Tibial nerve (tissue), 3 donors: ENCODE measurements at regions not wholly inside any gene's neighbourhood (a gene's known extent, or its start where the extent isn't known, plus 50 kb on each side); places are given as distances from the start of the nearest gene placed in this dataset.

Source experiments
- POLR2A ChIP-seq, 2 donors: fragments of 450-650 bp; IDR thresholded peaks; one replicate each; pipeline ENCODE4 v1.6.1; 2017; ENCODE audit warnings: antibody characterized with exemption in 2 of 2, mild to moderate bottlenecking in 2 of 2, moderate library complexity in 2 of 2
- TF ChIP-seq, protein P1 (sequence below), 5 experiments: fragments of 200-600 bp in 3 of 5; fragments of 450-650 bp in 2 of 5; sonication (generic) in 3 of 5; IDR thresholded peaks; one replicate each; pipeline ENCODE4 v1.5.1; 2016 to 2019; ENCODE audit warnings: antibody characterized with exemption in 5 of 5, mild to moderate bottlenecking in 3 of 5, moderate library complexity in 2 of 5

DNA sequence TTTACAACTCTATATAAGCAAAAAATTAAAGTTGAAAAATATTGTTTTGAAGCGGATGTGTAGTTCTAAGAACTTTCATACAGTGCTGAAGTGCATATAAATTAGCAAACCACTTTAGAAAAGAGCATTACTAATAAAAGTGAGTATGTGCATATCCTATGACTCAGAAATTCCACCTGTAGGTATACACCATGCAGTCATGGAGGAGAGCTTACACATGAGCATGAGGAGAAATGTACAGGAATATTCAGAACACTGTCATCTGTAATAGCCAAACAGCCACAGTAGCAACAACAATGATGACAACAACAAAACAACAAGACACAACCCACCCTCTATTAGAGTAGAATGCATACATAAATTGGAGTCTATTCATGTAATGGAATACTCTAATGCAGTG lies 138.2 kb upstream of the ARRDC3 start:
- TF ChIP-seq, protein P1, sequence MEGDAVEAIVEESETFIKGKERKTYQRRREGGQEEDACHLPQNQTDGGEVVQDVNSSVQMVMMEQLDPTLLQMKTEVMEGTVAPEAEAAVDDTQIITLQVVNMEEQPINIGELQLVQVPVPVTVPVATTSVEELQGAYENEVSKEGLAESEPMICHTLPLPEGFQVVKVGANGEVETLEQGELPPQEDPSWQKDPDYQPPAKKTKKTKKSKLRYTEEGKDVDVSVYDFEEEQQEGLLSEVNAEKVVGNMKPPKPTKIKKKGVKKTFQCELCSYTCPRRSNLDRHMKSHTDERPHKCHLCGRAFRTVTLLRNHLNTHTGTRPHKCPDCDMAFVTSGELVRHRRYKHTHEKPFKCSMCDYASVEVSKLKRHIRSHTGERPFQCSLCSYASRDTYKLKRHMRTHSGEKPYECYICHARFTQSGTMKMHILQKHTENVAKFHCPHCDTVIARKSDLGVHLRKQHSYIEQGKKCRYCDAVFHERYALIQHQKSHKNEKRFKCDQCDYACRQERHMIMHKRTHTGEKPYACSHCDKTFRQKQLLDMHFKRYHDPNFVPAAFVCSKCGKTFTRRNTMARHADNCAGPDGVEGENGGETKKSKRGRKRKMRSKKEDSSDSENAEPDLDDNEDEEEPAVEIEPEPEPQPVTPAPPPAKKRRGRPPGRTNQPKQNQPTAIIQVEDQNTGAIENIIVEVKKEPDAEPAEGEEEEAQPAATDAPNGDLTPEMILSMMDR (IDR thresholded peaks at IDR 0.05), result no peak
- TF ChIP-seq POLR2A (IDR thresholded peaks at IDR 0.05), result no peak
